Fibroblast of pulmonary artery (primary cell): ENCODE measurements at regions not wholly inside any gene's neighbourhood (a gene's known extent, or its start where the extent isn't known, plus 50 kb on each side); places are given as distances from the start of the nearest gene placed in this dataset.
"Not testable (repeated sequence)": the region's sequence is repeated elsewhere in the genome, so short reads cannot be mapped to it uniquely, and the experiment has no call there.

ENCODE experiments used
- DNase-seq: peaks from one replicate; pipeline ENCODE4 v3.0.0-alpha.2; 2010; ENCODE audit warnings: low read depth
- H3K4me3 ChIP-seq: replicated peaks from 2 replicates; pipeline ENCODE4 v1.5.1; 2011; ENCODE audit warnings: low read depth, mild to moderate bottlenecking, control low read depth, low read length, moderate library complexity
- CTCF ChIP-seq: IDR thresholded peaks from 2 replicates; pipeline ENCODE4 v1.5.1; 2011; ENCODE audit warnings: mild to moderate bottlenecking, control low read depth, low read length, inconsistent platforms; ENCODE audit errors: missing control alignments

- no peak for TF ChIP-seq CTCF
- DNase-seq: no peak
- H3K4me3 ChIP-seq: no peak overlapping the region
Measured at GRCh38 chr7:156360835-156361234, 279.7 kb upstream of the RNF32 start.

- DNase-seq: no peak
- TF ChIP-seq CTCF: no peak
- H3K4me3 ChIP-seq: no peak overlapping the region
Measured at GRCh38 chr7:156356551-156356950, 284.0 kb upstream of the RNF32 start.

- no peak for DNase-seq
- no peak for TF ChIP-seq CTCF
- no peak overlapping the region for H3K4me3 ChIP-seq
Measured at GRCh38 chr7:156353352-156353751, 287.2 kb upstream of the RNF32 start.

- DNase-seq, H3K4me3 ChIP-seq: not testable (repeated sequence)
Measured at GRCh38 chr7:156347703-156348248, 292.8 kb upstream of the RNF32 start.

- no peak overlapping the region for H3K4me3 ChIP-seq
- no peak for TF ChIP-seq CTCF
Measured at GRCh38 chr7:156347132-156347531, 293.4 kb upstream of the RNF32 start.

GRCh38 chr7:156344595-156344994 is 296.0 kb upstream of the RNF32 start:
- no peak overlapping the region for H3K4me3 ChIP-seq
- no peak for DNase-seq
- TF ChIP-seq CTCF: no peak

More at GRCh38 chr7:156347132-156347531, 293.4 kb upstream of the RNF32 start:
- no peak for DNase-seq

GRCh38 chr7:156334636-156335035 is 305.9 kb upstream of the RNF32 start:
- DNase-seq: no peak
- no peak for TF ChIP-seq CTCF
- H3K4me3 ChIP-seq: no peak overlapping the region

- no peak overlapping the region for H3K4me3 ChIP-seq
- no peak for DNase-seq
- TF ChIP-seq CTCF: no peak
Measured at GRCh38 chr7:156327916-156328315, 312.7 kb upstream of the RNF32 start.
